B cell (primary cell): ENCODE measurements at regions not wholly inside any gene's neighbourhood (a gene's known extent, or its start where the extent isn't known, plus 50 kb on each side); places are given as distances from the start of the nearest gene placed in this dataset.

Source experiments
- ATAC-seq: fragments of 200-7000 bp; cut with Tn5 transposase; one replicate; pipeline ENCODE4 v1.10.0; 2021; ENCODE audit warnings: low read depth, mild to moderate bottlenecking, moderate number of reproducible peaks, moderate library complexity
- CTCF ChIA-PET: fragments of 350-600 bp; sonication (Branson Sonifier 250); formaldehyde crosslinking; loops from one replicate; lab custom pipeline; 2021; ENCODE audit warnings: antibody characterized with exemption, inconsistent platforms; lab: Charles Lee
- POLR2A ChIA-PET: fragments of 350-600 bp; sonication (Branson Sonifier 250); formaldehyde crosslinking; loops from one replicate; lab custom pipeline; 2021; ENCODE audit warnings: antibody characterized with exemption; lab: Charles Lee
- DNase-seq: peaks from one replicate; pipeline ENCODE4 v3.0.0; 2013
- H2AFZ ChIP-seq: 2 replicates; pipeline ENCODE4 v1.6.1; 2012; ENCODE audit warnings: mild to moderate bottlenecking, low read depth, low read length; ENCODE audit not compliant: insufficient read depth, poor library complexity, severe bottlenecking
- H3K27ac ChIP-seq, 2 donors: 1 replicate in 1 of 2; 2 replicates in 1 of 2; pipeline ENCODE4 v1.5.1; 2012 to 2013; ENCODE audit warnings: low read length in 2 of 2, mild to moderate bottlenecking in 2 of 2, moderate library complexity in 1 of 2
- H3K27me3 ChIP-seq, 4 experiments: fragments of 200-600 bp in 1 of 4; sonication (generic) in 1 of 4; replicated peaks in 1 of 4; 1 replicate in 2 of 4; 2 replicates in 2 of 4; pipeline versions ENCODE4 v1.6.1 to v1.7.0; 2013 to 2016; ENCODE audit warnings: low read length in 3 of 4, mild to moderate bottlenecking in 2 of 4, mixed read lengths in 1 of 4, moderate library complexity in 1 of 4; ENCODE audit not compliant: insufficient read depth in 4 of 4, control insufficient read depth in 3 of 4; ENCODE audit errors: control extremely low read depth in 1 of 4
- H3K36me3 ChIP-seq, 2 experiments: replicated peaks in 1 of 2; 1 replicate in 1 of 2; 2 replicates in 1 of 2; pipeline versions ENCODE4 v1.6.1 to v1.7.1; 2013; ENCODE audit warnings: low read length in 1 of 2; ENCODE audit not compliant: insufficient read depth in 2 of 2, control insufficient read depth in 1 of 2; ENCODE audit errors: control extremely low read depth in 1 of 2, extremely low read depth in 1 of 2
- H3K4me1 ChIP-seq, 2 donors: fragments of 200-600 bp in 1 of 2; sonication (generic) in 1 of 2; 1 replicate in 1 of 2; 2 replicates in 1 of 2; pipeline versions ENCODE4 v1.5.1 to v1.6.1; 2013 to 2017; ENCODE audit warnings: low read length in 2 of 2; ENCODE audit not compliant: control insufficient read depth in 2 of 2, insufficient read depth in 2 of 2
- H3K4me2 ChIP-seq: replicated peaks from 2 replicates; pipeline ENCODE3; 2012; ENCODE audit warnings: mild to moderate bottlenecking, low read depth, low read length; ENCODE audit not compliant: poor library complexity, severe bottlenecking
- H3K4me3 ChIP-seq, 5 experiments: fragments of 200-600 bp in 1 of 5; sonication (generic) in 1 of 5; 1 replicate in 3 of 5; 2 replicates in 2 of 5; pipeline versions ENCODE4 v1.5.1 to v1.7.0; 2011 to 2016; ENCODE audit warnings: low read length in 4 of 5, mild to moderate bottlenecking in 4 of 5, low read depth in 2 of 5, control low read depth in 1 of 5, moderate library complexity in 1 of 5; ENCODE audit not compliant: insufficient read depth in 1 of 5; ENCODE audit errors: control extremely low read depth in 1 of 5, extremely low read depth in 1 of 5
- H3K79me2 ChIP-seq: fragments of 200-600 bp; sonication (generic); one replicate; pipeline ENCODE4 v1.6.0; 2016; ENCODE audit warnings: low read length; ENCODE audit not compliant: control insufficient read depth, insufficient read depth
- H3K9ac ChIP-seq: fragments of 200-600 bp; sonication (generic); 2 replicates; pipeline ENCODE4 v1.6.1; 2017; ENCODE audit warnings: mild to moderate bottlenecking, low read length, moderate library complexity
- H3K9me3 ChIP-seq, 3 donors: one replicate each; pipeline versions ENCODE4 v1.6.1 to v1.7.1; 2013; ENCODE audit warnings: low read length in 2 of 3; ENCODE audit not compliant: control insufficient read depth in 2 of 3, insufficient read depth in 1 of 3; ENCODE audit errors: control extremely low read depth in 1 of 3
- H4K20me1 ChIP-seq: 2 replicates; pipeline ENCODE4 v1.6.0; 2012; ENCODE audit warnings: mild to moderate bottlenecking, low read length; ENCODE audit not compliant: insufficient read depth, control insufficient read depth, poor library complexity, severe bottlenecking
- H3K27ac Mint-ChIP-seq: one replicate; pipeline ENCODE4 v1.8.0; 2021; ENCODE audit warnings: mixed read lengths
- H3K27me3 Mint-ChIP-seq: one replicate; pipeline ENCODE4 v1.8.0; 2021; ENCODE audit warnings: mixed read lengths
- H3K4me1 Mint-ChIP-seq: one replicate; pipeline ENCODE4 v1.8.0; 2021; ENCODE audit warnings: mixed read lengths
- H3K4me3 Mint-ChIP-seq: one replicate; pipeline ENCODE4 v1.8.0; 2021; ENCODE audit warnings: mixed read lengths
- H3K9me3 Mint-ChIP-seq: one replicate; pipeline ENCODE4 v1.8.0; 2022; ENCODE audit warnings: mixed read lengths; ENCODE audit not compliant: insufficient read depth
- CTCF ChIP-seq: fragments of 200-600 bp; IDR thresholded peaks from one replicate; pipeline ENCODE4 v1.8.0; 2022; ENCODE audit warnings: antibody characterized with exemption, mild to moderate bottlenecking
- EZH2 ChIP-seq: IDR thresholded peaks from 2 replicates; pipeline ENCODE4 v1.6.1; 2012; ENCODE audit warnings: borderline replicate concordance, low read depth, mild to moderate bottlenecking, moderate library complexity, low read length; ENCODE audit not compliant: insufficient read depth, poor library complexity, severe bottlenecking
- WGBS: methylation state at CpG from one replicate; pipeline ENCODE4 v1.1.5; 2013; ENCODE audit warnings: missing lambda C conversion rate; ENCODE audit not compliant: insufficient coverage; 5-methylcytosine and 5-hydroxymethylcytosine counted together
- intact Hi-C: fragments of 100-400 bp; cut with micrococcal nuclease; formaldehyde crosslinking; loops from one replicate; pipeline ENCODE4 v1.10.0; 2022

- Histone ChIP-seq H2AFZ (no peak overlapping the region), H3K9ac (no peak overlapping the region), H3K4me1 (no peaks in the 10 kb centered on the region), H3K4me3 (no peak overlapping the region), H4K20me1 (no peaks in the 10 kb centered on the region), H3K9me3 (no peaks in the 10 kb centered on the region), H3K27me3 (no peaks in the 10 kb centered on the region), H3K36me3 (no peaks in the 10 kb centered on the region), H3K4me2 (no peak overlapping the region), H3K79me2 (no peaks in the 10 kb centered on the region), H3K27ac (no peak overlapping the region)
- no peak for ATAC-seq
- no peak for DNase-seq
- intact Hi-C loops: no loop called here
- POLR2A ChIA-PET: no interaction called here
- CTCF ChIA-PET: no interaction called here
- H3K4me1 Mint-ChIP-seq: no peaks in the 10 kb centered on the region
- peaks cover 3% of the 10 kb centered on the region for H3K27me3 Mint-ChIP-seq
- no peaks in the 10 kb centered on the region for H3K9me3 Mint-ChIP-seq
- H3K27ac Mint-ChIP-seq: no peak overlapping the region
- H3K4me3 Mint-ChIP-seq: no peak overlapping the region
- WGBS: 40% methylated on average over 1 of the region's 3 CpGs
- no peak for TF ChIP-seq EZH2
- no peak for TF ChIP-seq CTCF
These were observed 167.2 kb upstream of the CNTN1 start for GRCh38 chr12:40525054-40525453.

- Mint-ChIP-seq H3K27me3 (peaks cover 5% of the 10 kb centered on the region), H3K4me1 (no peaks in the 10 kb centered on the region), H3K27ac (no peak overlapping the region), H3K4me3 (no peak overlapping the region), H3K9me3 (peaks cover 2% of the 10 kb centered on the region)
- Histone ChIP-seq H3K27me3 (no peaks in the 10 kb centered on the region), H3K36me3 (no peaks in the 10 kb centered on the region), H3K4me2 (no peak overlapping the region), H3K9ac (no peak overlapping the region), H2AFZ (no peak overlapping the region), H3K9me3 (no peaks in the 10 kb centered on the region), H4K20me1 (no peaks in the 10 kb centered on the region), H3K79me2 (no peaks in the 10 kb centered on the region), H3K27ac (no peak overlapping the region), H3K4me1 (no peaks in the 10 kb centered on the region), H3K4me3 (no peak overlapping the region)
- ChIA-PET POLR2A (no interaction called here), CTCF (no interaction called here)
- ATAC-seq (no peak), DNase-seq (no peak)
- intact Hi-C loops: no loop called here
- WGBS: 76% methylated on average over 3 of the region's 4 CpGs
- TF ChIP-seq EZH2 (no peak), CTCF (no peak)
These were observed 157.4 kb upstream of the CNTN1 start for GRCh38 chr12:40534828-40535227.
